HG03571 (cell line): ENCODE measurements at regions not wholly inside any gene's neighbourhood (a gene's known extent, or its start where the extent isn't known, plus 50 kb on each side); places are given as distances from the start of the nearest gene placed in this dataset.

Experiments used
- ATAC-seq: cut with Tn5 transposase; IDR thresholded peaks from one replicate; pipeline ENCODE4 v1.9.1; 2021; ENCODE audit not compliant: unreplicated experiment

DNA sequence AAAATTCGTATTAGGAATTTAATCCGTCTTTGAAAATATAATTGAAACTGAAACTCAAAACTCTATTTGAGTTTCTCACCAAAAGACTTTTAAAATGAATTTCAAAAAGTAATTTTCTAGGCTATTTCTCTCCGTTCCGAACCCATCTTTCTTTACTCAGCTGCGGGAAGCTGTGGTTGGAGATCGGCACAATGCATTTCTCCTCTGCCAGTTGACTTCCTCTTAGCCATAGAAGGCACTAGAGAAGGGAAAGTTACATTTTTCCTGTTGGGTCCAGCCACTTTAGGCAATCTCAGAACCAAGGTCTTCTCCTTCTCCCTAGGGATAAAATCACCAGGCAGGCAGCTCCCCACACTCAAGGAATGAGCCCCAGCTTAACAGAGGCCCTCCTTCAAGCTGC, 133.6 kb upstream of the COL1A2 start:
- ATAC-seq, result no peak

DNA sequence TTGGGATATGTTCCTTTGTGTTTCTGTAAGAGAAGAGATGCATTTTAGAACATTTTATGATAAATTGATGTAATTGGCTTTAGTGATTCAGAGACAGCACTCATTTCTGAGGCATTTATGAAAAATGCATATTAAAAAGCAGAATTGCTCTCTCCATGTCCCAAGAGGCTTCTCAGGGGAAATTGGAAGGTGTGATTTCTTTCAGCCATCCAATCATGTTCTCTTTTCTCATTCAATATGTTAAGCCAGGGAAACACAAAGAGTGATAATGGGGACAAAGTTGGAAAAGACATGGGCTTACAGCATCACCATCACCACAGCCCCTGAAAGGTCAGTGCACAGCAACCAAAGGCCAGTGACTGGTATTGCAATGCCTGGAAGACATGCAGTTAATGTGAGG, 129.9 kb upstream of the COL1A2 start:
- no peak for ATAC-seq

DNA sequence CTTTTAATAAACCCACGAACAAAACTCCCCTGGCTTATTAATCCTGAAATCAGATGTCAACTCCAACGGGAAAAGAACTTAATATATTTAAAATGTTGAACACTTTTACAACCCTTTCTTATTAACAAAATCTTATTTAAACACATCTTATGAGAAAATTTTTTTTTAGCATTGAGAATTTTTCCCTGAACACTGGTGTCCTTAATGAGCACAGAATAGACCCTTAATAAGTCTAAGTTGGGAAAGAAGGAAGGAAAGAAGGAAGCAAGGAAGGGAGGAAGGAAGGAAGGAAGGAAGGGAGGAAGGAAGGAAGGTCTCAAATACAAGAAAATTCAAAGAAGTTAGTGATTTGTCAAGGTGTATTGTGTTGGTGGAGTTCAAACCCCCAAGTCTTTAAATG, 129.2 kb upstream of the COL1A2 start:
- no peak for ATAC-seq

DNA sequence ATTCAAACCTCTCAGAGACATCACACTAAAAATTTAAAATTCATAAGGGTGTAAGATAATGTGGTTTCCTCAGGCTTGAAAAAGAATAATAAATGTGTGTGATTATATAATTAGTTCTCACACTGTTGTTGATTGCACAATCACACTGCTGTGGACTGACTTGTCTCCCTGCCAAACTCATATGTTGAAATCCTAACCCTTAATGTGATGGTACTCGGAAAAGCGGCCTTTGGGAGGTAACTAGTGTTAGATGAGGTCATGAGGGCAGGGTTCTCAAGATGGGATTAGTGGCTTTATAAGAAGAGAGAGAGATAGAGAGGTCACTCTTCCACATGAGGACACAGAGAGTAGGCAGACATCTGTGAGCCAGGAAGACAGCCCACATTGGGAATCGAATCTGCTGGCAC, 128.5 kb upstream of the COL1A2 start:
- no peak for ATAC-seq

DNA sequence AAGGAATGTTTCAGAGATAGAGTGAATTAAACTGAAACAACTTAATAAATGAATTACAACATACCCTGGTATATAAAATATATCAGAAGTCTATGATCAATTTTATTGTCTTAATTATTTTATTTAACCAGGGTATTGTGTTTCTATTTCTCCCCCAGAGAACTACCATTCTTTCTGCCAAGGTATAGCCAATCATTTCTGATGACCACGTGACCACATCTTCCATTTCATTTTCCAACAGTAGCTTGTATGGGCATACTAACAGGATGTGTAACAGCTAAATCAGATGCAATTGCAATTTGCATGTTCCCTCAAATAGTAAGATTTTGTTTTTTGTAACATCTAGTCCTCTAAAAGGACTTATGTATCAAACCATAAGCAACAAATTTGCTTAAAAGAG, 123.9 kb upstream of the COL1A2 start:
- ATAC-seq, result no peak

DNA sequence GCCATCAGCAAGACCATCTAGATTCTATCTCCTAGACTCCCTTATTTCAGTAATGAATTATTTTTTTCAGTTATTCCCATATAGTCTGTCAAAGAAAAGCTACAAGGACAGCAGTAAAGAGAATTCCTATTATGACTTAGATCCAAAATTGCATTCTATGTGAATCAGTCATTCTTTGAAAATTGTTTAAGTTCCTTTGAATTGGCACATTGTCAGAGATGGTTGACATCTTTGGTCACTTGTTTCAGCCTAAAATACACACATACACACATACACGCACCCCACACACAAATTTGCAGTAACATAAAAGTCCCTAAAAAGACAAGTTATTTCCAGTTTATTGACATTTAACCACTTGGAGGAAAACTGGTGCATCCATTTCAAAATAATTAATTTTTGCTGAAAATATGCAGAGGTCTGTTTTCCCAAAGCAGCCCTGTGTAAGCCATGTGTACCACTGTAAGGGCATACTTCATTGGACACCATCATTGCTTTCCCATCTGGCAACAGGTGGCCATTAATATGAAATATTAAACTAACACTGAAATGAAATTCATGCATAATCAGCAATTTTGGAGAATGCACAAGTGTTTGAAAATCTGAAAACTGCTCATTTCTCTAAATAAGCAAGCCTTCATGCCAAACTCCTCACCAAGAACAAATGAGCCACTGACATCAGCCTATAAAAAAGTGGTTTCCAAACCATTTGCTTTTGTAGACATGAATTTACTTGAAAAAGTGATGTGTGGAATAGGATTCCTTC, 121.7 kb upstream of the COL1A2 start:
- ATAC-seq, result no peak

DNA sequence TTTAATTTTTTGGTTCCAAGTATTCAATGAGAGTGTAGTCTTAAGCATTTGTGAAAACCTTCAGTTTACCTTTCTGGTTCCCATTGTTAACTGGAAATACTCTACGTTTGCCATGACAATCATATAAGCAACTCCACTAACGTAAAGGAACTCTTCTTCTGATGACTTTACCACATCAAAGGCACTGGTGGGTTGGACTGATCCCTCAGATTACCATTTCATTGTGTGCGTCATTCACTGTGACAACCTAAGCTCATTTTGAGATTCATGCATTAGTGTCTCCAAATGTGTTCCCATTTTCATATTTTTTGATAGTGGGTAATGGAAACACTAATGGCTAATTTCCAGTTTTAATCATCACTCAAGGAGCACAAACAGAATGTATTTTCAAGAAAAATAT, 119.9 kb upstream of the COL1A2 start:
- no peak for ATAC-seq

DNA sequence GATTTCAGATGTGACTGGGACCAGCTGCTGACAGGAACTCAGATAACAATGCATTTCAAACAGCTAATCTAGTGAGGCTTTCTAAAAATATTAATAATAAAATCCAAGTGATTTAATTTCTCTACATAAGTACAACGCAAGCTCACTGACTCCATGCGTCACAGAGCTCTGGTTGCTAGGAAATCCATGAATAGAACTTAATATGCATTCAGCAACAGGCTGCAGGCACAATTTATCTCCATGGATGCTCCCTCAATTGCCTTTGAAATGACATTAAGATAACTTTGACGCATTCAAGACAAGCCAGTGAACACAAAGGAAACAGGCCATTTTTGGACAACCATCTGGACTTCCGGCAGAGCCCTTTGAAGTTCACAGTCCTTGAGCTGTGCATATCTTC, 118.7 kb upstream of the COL1A2 start:
- ATAC-seq, result no peak

DNA sequence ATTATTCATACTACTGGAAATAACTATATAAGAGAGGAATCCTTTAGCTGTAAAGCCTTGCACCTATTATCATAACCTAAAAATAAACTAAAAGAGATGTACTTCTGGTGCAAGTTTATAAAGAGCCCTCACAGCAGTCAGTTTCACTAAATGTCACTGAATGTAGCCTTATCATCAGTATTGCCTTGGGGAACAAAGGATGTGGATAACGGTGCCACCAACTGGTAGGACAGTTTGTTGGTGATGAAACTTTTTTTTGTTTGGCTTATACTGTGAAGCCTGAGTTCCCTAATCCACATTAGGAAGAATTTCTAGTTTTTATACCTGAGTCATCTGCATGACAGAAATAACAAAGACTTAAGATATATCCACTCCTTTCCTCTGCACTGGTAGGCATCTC, 117.9 kb upstream of the COL1A2 start:
- no peak for ATAC-seq

DNA sequence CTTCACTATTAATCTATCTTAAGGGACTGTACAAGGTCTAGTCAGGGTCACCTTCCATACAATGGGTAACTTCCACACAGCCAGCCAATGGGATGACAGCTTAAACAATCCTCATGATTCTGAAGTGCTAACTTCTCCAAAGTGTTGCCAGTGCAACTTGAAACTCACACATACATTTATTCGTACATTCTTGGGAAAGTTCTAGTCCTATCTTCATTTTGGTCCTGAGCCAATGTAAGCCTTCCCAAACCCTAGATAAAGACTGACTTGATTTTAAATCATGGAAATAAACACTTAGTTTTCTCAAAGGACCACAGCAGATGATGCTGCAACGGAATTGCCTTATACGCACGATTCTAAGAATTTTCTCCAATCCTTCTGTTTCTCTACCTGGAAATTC, 117.5 kb upstream of the COL1A2 start:
- ATAC-seq, result no peak

DNA sequence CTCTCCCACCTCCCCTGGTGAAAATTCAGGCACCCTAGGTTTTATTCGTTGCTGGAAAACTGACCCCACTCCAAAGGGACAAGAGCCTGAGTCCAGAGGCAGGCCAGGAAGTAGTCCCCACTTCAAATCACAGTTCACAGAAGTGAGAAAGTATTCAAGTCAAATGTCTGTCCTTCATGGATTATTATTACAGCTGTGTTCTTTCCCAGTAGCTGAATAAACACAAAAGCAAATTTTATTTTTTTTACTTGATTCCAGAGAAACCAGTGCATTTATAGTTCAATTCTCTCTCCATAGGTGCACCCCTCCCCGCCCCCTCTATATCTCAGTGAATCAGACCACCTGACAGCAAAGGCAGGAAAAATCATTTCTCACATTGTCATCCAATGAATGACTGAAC, 113.8 kb upstream of the COL1A2 start:
- ATAC-seq, result no peak

DNA sequence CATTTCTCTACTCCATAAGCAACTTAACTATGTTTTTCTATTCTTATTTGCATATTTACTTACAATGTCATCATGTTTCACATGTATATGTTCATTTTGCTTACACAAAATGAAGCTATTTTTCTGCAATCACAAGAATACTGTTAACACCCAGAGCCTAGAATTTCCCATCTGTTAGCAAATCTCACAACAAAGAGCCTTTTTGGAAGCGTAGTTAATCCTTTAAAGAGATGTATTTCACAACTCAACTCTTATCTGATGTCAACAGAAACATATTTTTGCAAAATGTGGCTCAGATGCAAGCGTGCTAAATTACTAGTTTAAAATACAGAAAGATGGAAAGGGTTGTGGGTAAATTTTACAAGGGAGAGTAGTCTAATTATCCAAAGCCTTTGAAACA, 110.6 kb upstream of the COL1A2 start:
- ATAC-seq, result no peak

DNA sequence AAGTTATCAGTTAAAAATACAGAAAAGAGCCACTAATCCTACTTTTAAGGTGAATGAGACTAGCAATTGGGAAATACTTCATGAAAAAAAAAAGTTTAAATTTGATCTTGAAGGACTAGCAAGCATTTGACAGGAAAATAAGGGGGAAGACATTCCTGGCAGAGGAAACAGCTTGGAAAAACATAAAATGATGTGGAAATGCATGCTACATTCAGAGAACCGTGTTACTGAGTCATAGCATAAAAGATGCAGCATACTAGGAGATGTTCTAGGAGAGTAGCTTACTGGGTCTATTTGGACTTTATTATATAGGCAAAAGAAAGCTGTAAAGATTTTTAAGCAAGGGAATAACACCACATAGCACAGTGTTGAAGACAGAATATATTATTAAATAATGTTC, 108.6 kb upstream of the COL1A2 start:
- no peak for ATAC-seq

DNA sequence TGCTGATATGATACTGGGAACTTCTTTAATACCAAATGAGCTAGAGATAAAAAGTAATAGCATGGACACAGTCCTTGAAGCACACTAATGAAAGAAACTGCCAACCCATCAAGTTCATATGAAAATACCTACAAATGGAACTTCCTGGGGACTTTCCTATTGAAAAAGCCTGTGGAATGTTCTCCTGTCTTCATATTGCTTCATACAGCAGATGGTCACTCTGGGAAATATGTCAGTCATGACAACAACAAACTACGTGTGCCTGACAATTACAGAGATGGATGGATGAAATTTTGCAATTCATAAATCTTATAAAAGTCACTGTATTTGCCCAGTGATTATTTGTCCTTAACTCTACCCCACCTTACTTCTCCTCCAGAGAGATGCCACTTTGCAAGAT, 106.6 kb upstream of the COL1A2 start:
- ATAC-seq, result no peak

DNA sequence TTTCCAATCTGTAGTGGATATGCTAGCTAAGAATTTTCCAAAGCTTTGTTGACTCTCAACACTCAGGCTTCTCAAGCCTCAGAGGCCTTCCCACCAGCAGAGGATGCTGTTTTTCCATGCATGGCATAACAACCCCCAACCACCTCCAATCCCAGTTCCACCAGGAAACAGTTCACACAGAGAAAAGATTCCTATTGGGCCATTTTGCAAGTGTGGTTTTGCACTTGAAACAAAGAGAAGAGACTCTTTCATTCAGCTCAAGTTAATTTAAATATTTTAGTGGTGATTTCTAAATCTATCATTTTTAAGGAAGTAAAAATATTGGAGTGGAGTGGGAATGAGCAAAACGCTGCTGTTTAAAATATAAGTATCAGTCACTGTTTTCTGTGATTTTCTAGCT, 105.6 kb upstream of the COL1A2 start:
- ATAC-seq, result no peak

DNA sequence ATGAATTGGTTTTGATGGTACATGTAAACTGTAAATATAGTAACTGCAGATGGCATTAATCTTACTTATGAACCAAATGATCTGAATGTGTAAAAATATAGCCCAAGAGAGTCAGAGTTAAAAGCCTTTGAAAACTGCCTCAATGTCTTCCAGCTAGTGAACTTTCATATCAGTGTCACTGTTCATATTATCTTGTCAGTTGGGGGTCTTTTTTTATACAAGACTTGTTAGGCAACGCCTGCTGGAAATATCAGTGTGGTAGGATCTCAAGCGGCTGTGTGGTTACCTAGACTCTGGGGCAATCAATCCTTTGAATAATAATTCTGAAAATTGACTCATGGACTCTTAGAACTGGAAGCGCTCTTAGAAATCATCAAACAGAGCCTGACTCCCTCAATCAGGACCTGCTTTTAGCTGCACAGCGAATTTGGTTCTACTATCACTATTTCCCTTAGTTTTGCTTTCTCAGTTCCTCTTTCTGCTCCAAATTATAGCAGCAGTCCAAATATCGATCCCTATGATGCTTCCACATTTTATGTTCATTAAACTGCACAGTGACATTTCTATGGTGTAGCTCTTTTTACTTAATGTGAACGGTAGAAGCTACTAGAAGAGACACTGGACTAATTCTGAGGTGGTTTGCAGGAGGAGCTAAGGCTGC, 100.1 kb upstream of the COL1A2 start:
- no peak for ATAC-seq

DNA sequence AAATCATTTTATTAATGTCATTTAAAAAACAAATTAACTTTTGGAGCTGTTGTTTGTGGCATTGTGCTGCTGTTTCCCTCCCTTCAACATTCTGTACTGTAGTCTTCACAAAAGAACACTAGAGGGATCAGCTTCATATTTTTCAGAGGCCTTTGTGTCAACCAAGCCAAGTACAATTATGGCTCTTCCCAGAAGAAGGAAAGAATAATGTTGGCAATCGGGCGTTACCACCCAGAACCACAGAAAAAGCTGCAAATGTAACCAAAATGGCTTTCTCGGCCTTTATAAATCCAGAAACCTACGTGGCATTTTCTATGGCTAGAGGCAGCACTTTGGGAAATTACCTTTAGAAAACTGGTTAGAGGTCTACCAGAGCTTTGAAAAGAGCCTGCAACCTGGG, 98.8 kb upstream of the COL1A2 start:
- no peak for ATAC-seq

DNA sequence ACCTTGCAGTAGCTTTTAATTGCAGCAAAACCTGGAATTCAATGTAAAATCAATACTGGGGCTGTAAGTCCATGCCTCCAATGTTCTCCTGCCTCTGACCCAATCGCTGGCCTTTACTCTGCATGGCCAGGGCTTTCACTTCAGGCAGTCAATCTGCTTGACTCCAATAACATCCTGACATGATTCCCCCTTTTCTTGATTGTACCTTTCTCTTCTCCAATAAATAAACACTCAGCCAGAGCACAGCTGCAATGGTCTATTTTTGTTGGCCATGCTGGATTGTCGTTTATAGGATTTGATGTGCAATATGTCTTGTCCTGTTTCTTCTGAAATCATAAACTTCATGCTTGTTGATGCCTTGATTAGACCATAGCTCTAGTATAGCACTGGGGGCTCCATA, 97.8 kb upstream of the COL1A2 start:
- ATAC-seq, result no peak

DNA sequence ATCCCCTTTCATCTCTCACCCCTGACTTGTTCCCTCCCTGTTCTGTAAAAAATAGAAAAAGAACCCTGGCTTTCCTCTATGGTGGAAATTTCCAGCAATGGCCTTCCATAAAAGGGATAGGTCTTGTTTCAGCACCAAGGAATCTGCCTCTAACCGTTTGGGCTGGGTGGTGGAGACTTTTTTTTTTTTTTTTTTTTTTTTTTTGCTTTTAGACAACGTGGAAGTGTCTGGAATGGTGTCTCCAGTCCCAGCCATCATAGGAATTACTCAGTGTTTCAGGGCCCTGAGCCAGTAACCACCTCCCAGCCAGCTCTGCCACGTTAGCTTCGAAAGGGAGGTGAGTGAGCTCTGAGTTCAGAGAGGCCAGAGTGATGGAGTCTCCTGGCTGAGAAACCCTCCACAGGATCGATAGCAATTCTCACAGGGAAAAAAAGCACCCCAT, 97.3 kb upstream of the COL1A2 start:
- ATAC-seq, result no peak

DNA sequence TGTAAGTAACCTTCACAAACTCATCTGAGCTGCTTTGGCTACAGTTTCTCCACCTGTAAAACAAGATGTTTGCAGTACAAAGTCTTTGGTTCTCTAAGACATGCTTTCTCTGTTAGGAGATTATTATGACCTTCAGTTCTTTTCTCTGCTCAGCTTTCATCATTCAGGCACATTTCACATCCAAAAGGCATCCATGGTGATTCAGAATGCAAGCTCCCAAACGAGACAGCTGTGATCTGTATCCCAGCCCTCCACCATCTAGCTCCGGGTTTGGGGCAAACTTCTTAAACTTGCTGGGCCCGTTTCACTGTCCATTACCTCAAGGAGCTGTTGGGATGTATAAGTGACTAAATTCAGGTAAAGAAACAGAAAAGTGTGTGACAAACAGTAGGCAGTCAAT, 95.8 kb upstream of the COL1A2 start:
- ATAC-seq, result no peak

DNA sequence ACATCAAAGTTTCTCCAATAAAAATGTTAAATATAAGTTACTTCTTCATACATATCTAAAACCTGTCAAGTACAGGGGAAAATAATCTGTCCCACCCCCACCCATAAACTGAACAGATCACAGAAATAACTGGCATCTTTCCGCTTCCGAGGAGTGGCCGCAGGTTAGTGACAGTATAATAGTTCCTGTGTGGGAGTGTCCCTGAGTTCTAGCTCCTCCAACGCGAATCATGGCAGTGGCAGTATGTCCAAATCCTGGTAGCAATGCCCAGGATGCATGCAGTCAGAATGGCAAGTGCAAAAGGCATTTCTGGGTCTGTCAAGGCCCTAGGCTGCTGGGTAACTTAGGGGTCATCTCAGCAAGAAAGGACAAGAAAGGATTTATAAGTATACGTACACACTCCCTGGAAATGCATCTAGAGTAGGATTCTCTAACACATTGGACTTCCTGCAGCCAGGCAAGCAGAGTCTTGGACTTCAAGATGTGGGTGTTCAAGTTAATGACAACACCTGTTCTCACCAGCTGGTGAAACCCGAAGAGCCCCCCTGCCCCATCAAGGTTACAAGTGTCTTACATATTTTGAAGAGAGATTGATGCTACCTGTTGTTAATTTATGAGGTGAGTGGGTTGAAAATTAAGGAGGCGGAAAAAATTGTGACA, 94.4 kb upstream of the COL1A2 start:
- no peak for ATAC-seq

DNA sequence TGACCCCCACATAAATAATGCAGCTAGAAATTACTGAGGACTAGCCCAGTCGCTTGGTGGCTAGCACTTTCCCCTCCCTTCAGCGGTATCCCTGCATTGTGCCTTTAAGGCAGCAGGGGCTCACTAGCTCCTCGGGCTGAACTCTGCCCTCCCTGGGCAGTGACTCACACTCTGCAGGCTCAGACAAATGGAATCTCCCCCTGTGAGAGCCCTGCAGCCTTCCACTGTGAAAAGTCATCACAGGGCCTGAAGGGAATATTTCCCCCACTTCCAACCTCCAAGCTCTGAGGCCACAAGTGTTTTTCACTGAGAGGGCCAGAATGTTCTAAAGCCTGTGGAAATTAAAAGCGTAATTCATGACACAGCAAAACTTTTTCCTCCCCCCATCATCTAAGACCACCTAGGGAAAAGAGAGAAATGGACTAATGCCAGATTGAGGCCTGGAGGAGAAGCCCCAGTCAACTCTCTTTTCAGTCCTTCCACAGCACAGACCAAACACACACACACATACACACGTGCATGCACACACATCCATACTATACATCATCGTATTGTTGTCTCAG, 93.6 kb upstream of the COL1A2 start:
- no peak for ATAC-seq
